WTC11 (cell line): ENCODE measurements at regions not wholly inside any gene's neighbourhood (a gene's known extent, or its start where the extent isn't known, plus 50 kb on each side); places are given as distances from the start of the nearest gene placed in this dataset.

Experiments
- ATAC-seq: fragments of 200-7000 bp; cut with Tn5 transposase; 2 replicates; pipeline ENCODE4 v1.10.0; 2021; ENCODE audit warnings: mild to moderate bottlenecking, moderate library complexity
- CTCF ChIA-PET: fragments of 300-600 bp; sonication (Branson Sonifier 250); formaldehyde crosslinking; loops from one replicate; lab custom pipeline; 2021; ENCODE audit warnings: antibody characterized with exemption; lab: Charles Lee
- POLR2A ChIA-PET: fragments of 350-600 bp; sonication (Branson Sonifier 250); formaldehyde crosslinking; loops from one replicate; lab custom pipeline; 2021; ENCODE audit warnings: antibody characterized with exemption; lab: Charles Lee
- DNase-seq: peaks from one replicate; pipeline ENCODE4 v3.0.0; 2021; ENCODE audit warnings: low spot score
- H3K27ac Mint-ChIP-seq: 2 replicates; pipeline ENCODE4 v1.8.0; 2021; ENCODE audit warnings: mixed read lengths
- H3K27me3 Mint-ChIP-seq: 2 replicates; pipeline ENCODE4 v1.8.0; 2021; ENCODE audit warnings: low read depth, mild to moderate bottlenecking, moderate library complexity, mixed read lengths
- H3K36me3 Mint-ChIP-seq: 2 replicates; pipeline ENCODE4 v1.8.0; 2021; ENCODE audit warnings: mixed read lengths
- H3K4me1 Mint-ChIP-seq: 2 replicates; pipeline ENCODE4 v1.8.0; 2022; ENCODE audit warnings: mixed read lengths
- H3K4me3 Mint-ChIP-seq: 2 replicates; pipeline ENCODE4 v1.8.0; 2021; ENCODE audit warnings: mild to moderate bottlenecking, moderate library complexity, mixed read lengths
- H3K9me3 Mint-ChIP-seq: 2 replicates; pipeline ENCODE4 v1.8.0; 2021; ENCODE audit warnings: mixed read lengths
- ARID4B ChIP-seq: sonication (generic); formaldehyde crosslinking; IDR thresholded peaks from 2 replicates; pipeline ENCODE4 v1.8.0; 2023; ENCODE audit warnings: missing genetic modification reagents, mild to moderate bottlenecking, borderline replicate concordance
- CREB1 ChIP-seq: sonication (generic); formaldehyde crosslinking; IDR thresholded peaks from 2 replicates; pipeline ENCODE4 v1.8.0; 2023; ENCODE audit warnings: mild to moderate bottlenecking, missing genetic modification reagents
- E2F1 ChIP-seq: sonication (generic); formaldehyde crosslinking; IDR thresholded peaks from 2 replicates; pipeline ENCODE4 v1.8.0; 2022; ENCODE audit warnings: mild to moderate bottlenecking, missing genetic modification reagents
- ERG ChIP-seq: fragments of 250-450 bp; sonication (Bioruptor Pico); IDR thresholded peaks from 2 replicates; pipeline ENCODE4 v1.8.0; 2021; ENCODE audit warnings: mild to moderate bottlenecking
- FOXP4 ChIP-seq: sonication (generic); formaldehyde crosslinking; IDR thresholded peaks from 2 replicates; pipeline ENCODE4 v1.8.0; 2022; ENCODE audit warnings: mild to moderate bottlenecking, missing genetic modification reagents
- GABPB1 ChIP-seq: sonication (generic); formaldehyde crosslinking; IDR thresholded peaks from 2 replicates; pipeline ENCODE4 v1.8.1; 2023; ENCODE audit warnings: mild to moderate bottlenecking, missing genetic modification reagents
- GRHL2 ChIP-seq: fragments of 250-450 bp; sonication (Bioruptor Pico); IDR thresholded peaks from 2 replicates; pipeline ENCODE4 v1.8.0; 2022; ENCODE audit warnings: mild to moderate bottlenecking, moderate library complexity; ENCODE audit not compliant: insufficient replicate concordance, severe bottlenecking
- IRF1 ChIP-seq: sonication (generic); formaldehyde crosslinking; IDR thresholded peaks from 2 replicates; pipeline ENCODE4 v1.8.0; 2023; ENCODE audit warnings: missing genetic modification reagents
- JAZF1 ChIP-seq: fragments of 250-450 bp; sonication (Bioruptor Pico); IDR thresholded peaks from 2 replicates; pipeline ENCODE4 v1.9.0; 2021; ENCODE audit warnings: moderate library complexity, mild to moderate bottlenecking, inconsistent platforms
- MXD4 ChIP-seq: fragments of 250-450 bp; sonication (Bioruptor Pico); IDR thresholded peaks from 2 replicates; pipeline ENCODE4 v1.8.0; 2021; ENCODE audit warnings: mild to moderate bottlenecking, moderate library complexity, borderline replicate concordance
- NFE2L1 ChIP-seq: sonication (generic); formaldehyde crosslinking; IDR thresholded peaks from 2 replicates; pipeline ENCODE4 v1.8.1; 2023; ENCODE audit warnings: missing genetic modification reagents
- NR2C2 ChIP-seq: sonication (generic); formaldehyde crosslinking; IDR thresholded peaks from 2 replicates; pipeline ENCODE4 v1.8.0; 2022; ENCODE audit warnings: mild to moderate bottlenecking, missing genetic modification reagents
- OVOL2 ChIP-seq: fragments of 250-450 bp; sonication (Bioruptor Pico); IDR thresholded peaks from 2 replicates; pipeline ENCODE4 v1.9.0; 2021; ENCODE audit warnings: mild to moderate bottlenecking, borderline replicate concordance
- RELA ChIP-seq: sonication (generic); formaldehyde crosslinking; IDR thresholded peaks from 2 replicates; pipeline ENCODE4 v1.8.1; 2022; ENCODE audit warnings: missing genetic modification reagents, mild to moderate bottlenecking, borderline replicate concordance
- RORB ChIP-seq: fragments of 250-450 bp; sonication (Bioruptor Pico); IDR thresholded peaks from 2 replicates; pipeline ENCODE4 v1.9.0; 2021; ENCODE audit warnings: mild to moderate bottlenecking
- SOX15 ChIP-seq: fragments of 250-450 bp; sonication (Bioruptor Pico); IDR thresholded peaks from 2 replicates; pipeline ENCODE4 v1.9.0; 2021; ENCODE audit warnings: mild to moderate bottlenecking
- SP1 ChIP-seq: sonication (generic); formaldehyde crosslinking; conservative IDR thresholded peaks from 2 replicates; pipeline ENCODE4 v1.8.1; 2022; ENCODE audit warnings: missing genetic modification reagents
- ZNF121 ChIP-seq: sonication (generic); formaldehyde crosslinking; IDR thresholded peaks from 2 replicates; pipeline ENCODE4 v1.8.0; 2023; ENCODE audit warnings: missing genetic modification reagents

- TF ChIP-seq ERG (CRISPR knock-in tag) = no peak
- TF ChIP-seq RORB (CRISPR knock-in tag) = no peak
- TF ChIP-seq RELA (CRISPR knock-in tag) = no peak
- no peak for TF ChIP-seq FOXP4 (CRISPR knock-in tag)
Measured at GRCh38 chr16:13805951-13806350, 114.0 kb upstream of the ERCC4 start (continued).

GRCh38 chr16:13806671-13807070 lies 113.3 kb upstream of the ERCC4 start:
- peaks cover 6% of the 10 kb centered on the region for H3K9me3 Mint-ChIP-seq

GRCh38 chr16:13808102-13808501 lies 111.9 kb upstream of the ERCC4 start:
- Mint-ChIP-seq H3K27ac (no peak overlapping the region), H3K4me1 (peaks cover 4% of the 10 kb centered on the region), H3K4me3 (no peak overlapping the region), H3K9me3 (peaks cover 6% of the 10 kb centered on the region), H3K36me3 (0 out of 2 replicates have a peak, but pooled peaks cover 5% of the 10 kb centered on the region), H3K27me3 (peaks cover 3% of the 10 kb centered on the region; the same call in 1 of the 2 replicates)
- TF ChIP-seq ZNF121 (CRISPR knock-in tag) (no peak), GRHL2 (CRISPR knock-in tag) (no peak)
- ChIA-PET POLR2A (no interaction called here), CTCF (no interaction called here)
- no peak for ATAC-seq
- no peak for DNase-seq

More at GRCh38 chr16:13806671-13807070, 113.3 kb upstream of the ERCC4 start:
- POLR2A ChIA-PET = no interaction called here
- H3K27me3 Mint-ChIP-seq = no peaks in the 10 kb centered on the region; the same call in none of the 2 replicates
- ATAC-seq (no peak), DNase-seq (no peak)
- peaks cover 7% of the 10 kb centered on the region for H3K4me1 Mint-ChIP-seq
- TF ChIP-seq NFE2L1 (CRISPR knock-in tag) (no peak), OVOL2 (CRISPR knock-in tag) (no peak), NR2C2 (CRISPR knock-in tag) (no peak), GABPB1 (CRISPR knock-in tag) (no peak), JAZF1 (no peak), E2F1 (CRISPR knock-in tag) (no peak), MXD4 (CRISPR knock-in tag) (no peak)
- CTCF ChIA-PET = interaction anchor here (1.3 kb wide), 1 partner anchor 113 kb away, joined by 3 read pairs; the partner anchor contains the start of gene ERCC4
- 0 out of 2 replicates have a peak, but pooled peaks cover 5% of the 10 kb centered on the region for H3K36me3 Mint-ChIP-seq
- H3K27ac Mint-ChIP-seq = no peak overlapping the region
- no peak overlapping the region for H3K4me3 Mint-ChIP-seq

GRCh38 chr16:13809765-13810164 lies 110.2 kb upstream of the ERCC4 start:
- no peaks in the 10 kb centered on the region for H3K36me3 Mint-ChIP-seq
- CTCF ChIA-PET = interaction anchor here (1.0 kb wide), 1 partner anchor 39 kb away, joined by 3 read pairs; no protein-coding TSS in a partner anchor
- no peak for TF ChIP-seq SOX15 (CRISPR knock-in tag)
- TF ChIP-seq IRF1 (CRISPR knock-in tag) = no peak
- TF ChIP-seq ERG (CRISPR knock-in tag) = no peak
- TF ChIP-seq CREB1 (CRISPR knock-in tag) = no peak
- TF ChIP-seq ARID4B (CRISPR knock-in tag) = no peak
- no peak for TF ChIP-seq SP1 (CRISPR knock-in tag)

More at GRCh38 chr16:13809765-13810164, 110.2 kb upstream of the ERCC4 start:
- no peak for ATAC-seq
- Mint-ChIP-seq H3K27me3 (peaks cover 3% of the 10 kb centered on the region; the same call in 1 of the 2 replicates), H3K27ac (no peak overlapping the region), H3K4me1 (peaks cover 3% of the 10 kb centered on the region; the same call in 1 of the 2 replicates), H3K9me3 (peaks cover 10% of the 10 kb centered on the region), H3K4me3 (no peak overlapping the region)
- no peak for DNase-seq
- POLR2A ChIA-PET = no interaction called here
